ENCODE measurements at regions not wholly inside any gene's neighbourhood (a gene's known extent, or its start where the extent isn't known, plus 50 kb on each side); places are given as distances from the start of the nearest gene placed in this dataset.

DNA sequence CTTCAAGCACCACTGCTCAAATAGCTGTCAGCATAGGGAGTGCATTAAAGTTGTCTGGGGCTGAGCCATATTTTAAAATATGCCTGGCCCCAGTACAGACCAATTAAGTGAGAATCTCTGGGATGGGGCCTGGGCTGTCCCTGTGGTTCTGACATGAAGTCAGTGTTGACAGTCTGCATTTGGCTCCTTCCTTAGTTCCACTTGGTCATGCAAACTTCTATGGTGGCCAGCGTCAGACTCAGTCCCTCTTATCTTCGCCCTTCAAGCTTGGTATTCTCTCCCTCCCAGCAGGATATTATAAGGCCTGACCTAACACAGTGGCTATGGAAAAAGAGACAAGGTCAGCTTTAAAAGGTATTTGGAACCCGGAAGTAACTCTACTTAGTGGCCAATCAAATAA is 177.2 kb downstream of the PMP22 start:
- no peak for DNase-seq (ENCODE audit: extremely low read depth, low read depth)
- TF ChIP-seq, protein P1, sequence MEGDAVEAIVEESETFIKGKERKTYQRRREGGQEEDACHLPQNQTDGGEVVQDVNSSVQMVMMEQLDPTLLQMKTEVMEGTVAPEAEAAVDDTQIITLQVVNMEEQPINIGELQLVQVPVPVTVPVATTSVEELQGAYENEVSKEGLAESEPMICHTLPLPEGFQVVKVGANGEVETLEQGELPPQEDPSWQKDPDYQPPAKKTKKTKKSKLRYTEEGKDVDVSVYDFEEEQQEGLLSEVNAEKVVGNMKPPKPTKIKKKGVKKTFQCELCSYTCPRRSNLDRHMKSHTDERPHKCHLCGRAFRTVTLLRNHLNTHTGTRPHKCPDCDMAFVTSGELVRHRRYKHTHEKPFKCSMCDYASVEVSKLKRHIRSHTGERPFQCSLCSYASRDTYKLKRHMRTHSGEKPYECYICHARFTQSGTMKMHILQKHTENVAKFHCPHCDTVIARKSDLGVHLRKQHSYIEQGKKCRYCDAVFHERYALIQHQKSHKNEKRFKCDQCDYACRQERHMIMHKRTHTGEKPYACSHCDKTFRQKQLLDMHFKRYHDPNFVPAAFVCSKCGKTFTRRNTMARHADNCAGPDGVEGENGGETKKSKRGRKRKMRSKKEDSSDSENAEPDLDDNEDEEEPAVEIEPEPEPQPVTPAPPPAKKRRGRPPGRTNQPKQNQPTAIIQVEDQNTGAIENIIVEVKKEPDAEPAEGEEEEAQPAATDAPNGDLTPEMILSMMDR (IDR thresholded peaks at IDR 0.05; ENCODE audit: low read depth, low read length, missing control alignments) = no peak
- no peak overlapping the region for H3K4me3 ChIP-seq (replicated peaks; ENCODE audit: low read depth, low read length)

DNA sequence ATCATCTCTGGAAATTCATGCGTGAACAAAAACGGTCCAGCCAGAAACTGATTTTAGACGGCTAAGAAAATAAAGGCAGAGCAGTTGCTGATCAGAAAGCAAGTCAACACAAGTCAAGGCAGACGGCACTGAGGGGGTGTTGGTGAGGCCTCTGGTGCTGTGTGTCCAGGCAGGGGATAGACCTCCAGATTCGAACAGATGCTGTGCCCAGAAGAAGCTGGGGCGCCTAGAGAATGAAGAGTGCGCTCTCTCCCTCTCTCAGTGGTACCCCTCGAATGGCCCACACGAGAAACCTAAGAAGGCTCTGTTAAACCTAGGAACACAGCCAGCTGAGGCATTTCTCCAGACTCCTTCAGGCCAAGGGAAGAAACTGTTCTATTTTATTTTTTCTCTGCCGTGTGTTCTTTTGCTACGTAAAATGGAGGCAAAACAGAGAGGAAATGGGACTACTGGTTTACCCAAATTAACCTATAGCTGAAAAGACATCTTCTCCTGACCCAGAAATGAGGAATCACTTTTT is 178.3 kb downstream of the PMP22 start:
- no peak overlapping the region for H3K4me3 ChIP-seq (replicated peaks; ENCODE audit: low read depth, low read length)
- TF ChIP-seq, protein P1 (IDR thresholded peaks at IDR 0.05; ENCODE audit: low read depth, low read length, missing control alignments) = no peak
- DNase-seq (ENCODE audit: extremely low read depth, low read depth) = no peak

GRCh38 chr17:15085890-15086677 is 179.0 kb downstream of the PMP22 start:
- no peak overlapping the region for H3K4me3 ChIP-seq (replicated peaks; ENCODE audit: low read depth, low read length)
- DNase-seq (ENCODE audit: extremely low read depth, low read depth) = no peak
- TF ChIP-seq, protein P1 (IDR thresholded peaks at IDR 0.05; ENCODE audit: low read depth, low read length, missing control alignments) = no peak

- DNase-seq (ENCODE audit: extremely low read depth, low read depth) = no peak
- TF ChIP-seq, protein P1 (IDR thresholded peaks at IDR 0.05; ENCODE audit: low read depth, low read length, missing control alignments) = no peak
- no peak overlapping the region for H3K4me3 ChIP-seq (replicated peaks; ENCODE audit: low read depth, low read length)
These were observed 181.9 kb downstream of the PMP22 start for GRCh38 chr17:15083225-15083624.

- TF ChIP-seq, protein P1 (IDR thresholded peaks at IDR 0.05; ENCODE audit: low read depth, low read length, missing control alignments) = no peak
- DNase-seq (ENCODE audit: extremely low read depth, low read depth) = no peak
These were observed 184.1 kb downstream of the PMP22 start for GRCh38 chr17:15081008-15081407.

GRCh38 chr17:15078570-15078969 is 186.6 kb downstream of the PMP22 start:
- no peak overlapping the region for H3K4me3 ChIP-seq (replicated peaks; ENCODE audit: low read depth, low read length)
- peak; percentile 10 for DNase-seq (ENCODE audit: extremely low read depth, low read depth)
- TF ChIP-seq, protein P1 (IDR thresholded peaks at IDR 0.05; ENCODE audit: low read depth, low read length, missing control alignments) = no peak

More at GRCh38 chr17:15081008-15081407, 184.1 kb downstream of the PMP22 start:
- H3K4me3 ChIP-seq (replicated peaks; ENCODE audit: low read depth, low read length) = no peak overlapping the region
